ENCODE measurements at regions not wholly inside any gene's neighbourhood (a gene's known extent, or its start where the extent isn't known, plus 50 kb on each side); places are given as distances from the start of the nearest gene placed in this dataset.

DNA sequence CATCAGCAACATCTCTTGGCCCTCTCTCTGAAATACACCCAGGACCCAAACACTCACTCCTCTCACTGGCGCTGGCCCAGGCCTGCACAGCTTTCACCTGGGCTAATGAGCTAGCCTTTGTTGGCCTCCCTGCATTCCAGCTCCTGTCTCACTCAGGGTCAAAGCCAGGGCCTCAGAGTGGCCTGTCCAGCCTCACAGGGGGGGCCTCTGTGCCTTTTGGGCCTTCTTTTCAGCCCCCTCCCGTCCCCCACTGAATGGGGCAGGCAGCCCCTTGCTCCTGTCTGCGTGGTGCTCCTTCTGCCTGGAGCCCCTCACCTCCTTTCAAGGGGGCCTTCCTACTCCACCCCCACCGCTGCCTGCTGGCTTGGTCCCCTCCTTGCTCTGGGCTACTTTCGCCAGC, 59.0 kb upstream of the PRR23E start:
- no peak overlapping the region for H3K9ac ChIP-seq (ENCODE audit: low read length)
- H3K27me3 Mint-ChIP-seq, result peaks cover 40% of the 10 kb centered on the region
- no peaks in the 10 kb centered on the region for H3K79me2 ChIP-seq (ENCODE audit: control insufficient read depth, insufficient read depth, low read length)
- intact Hi-C loops (cut with micrococcal nuclease), result no loop called here
- H3K4me2 ChIP-seq (replicated peaks; ENCODE audit: low read depth, low read length, poor library complexity, severe bottlenecking), result no peak overlapping the region
- ATAC-seq (ENCODE audit: low read depth) (no peak), DNase-seq (no peak)
- TF ChIP-seq EZH2 (IDR thresholded peaks at IDR 0.05; ENCODE audit: borderline replicate concordance, insufficient read depth, low read depth, low read length, poor library complexity, severe bottlenecking), result no peak
- H3K27me3 ChIP-seq (replicated peaks in 1 of 4; ENCODE audit: control extremely low read depth in 1 of 4, control insufficient read depth in 3 of 4, insufficient read depth in 4 of 4, low read length in 3 of 4), result peaks cover 0 to 20% (median 0%) of the 10 kb centered on the region in 4 experiments
- no peak overlapping the region for H3K4me3 Mint-ChIP-seq
- peaks cover 0 to 4% (median 0%) of the 10 kb centered on the region in 3 donors for H3K9me3 ChIP-seq (ENCODE audit: control extremely low read depth in 1 of 3, control insufficient read depth in 2 of 3, insufficient read depth in 1 of 3, low read length in 2 of 3)
- no peaks in the 10 kb centered on the region for H3K4me1 ChIP-seq (ENCODE audit: control insufficient read depth in 2 of 2, insufficient read depth in 2 of 2, low read length in 2 of 2)
- CTCF ChIA-PET, result no interaction called here
- WGBS (ENCODE audit: insufficient coverage), result 83% methylated on average over 5 of the region's 5 CpGs
- POLR2A ChIA-PET, result no interaction called here
- no peak overlapping the region for H3K27ac ChIP-seq (ENCODE audit: low read length in 2 of 2)
- no peaks in the 10 kb centered on the region for H3K4me1 Mint-ChIP-seq
- H4K20me1 ChIP-seq (ENCODE audit: control insufficient read depth, insufficient read depth, low read length, poor library complexity, severe bottlenecking), result no peaks in the 10 kb centered on the region
- H3K4me3 ChIP-seq (ENCODE audit: control extremely low read depth in 1 of 5, extremely low read depth in 1 of 5, insufficient read depth in 1 of 5, low read depth in 2 of 5, low read length in 4 of 5), result no peak overlapping the region
- no peak overlapping the region for H2AFZ ChIP-seq (ENCODE audit: insufficient read depth, low read depth, low read length, poor library complexity, severe bottlenecking)
- H3K27ac Mint-ChIP-seq, result no peak overlapping the region
- no peaks in the 10 kb centered on the region for H3K36me3 ChIP-seq (replicated peaks in 1 of 2; ENCODE audit: control extremely low read depth in 1 of 2, control insufficient read depth in 1 of 2, extremely low read depth in 1 of 2, insufficient read depth in 2 of 2, low read length in 1 of 2)
- no peaks in the 10 kb centered on the region for H3K9me3 Mint-ChIP-seq (ENCODE audit: insufficient read depth)

- Histone ChIP-seq H3K27me3 (replicated peaks in 1 of 4; ENCODE audit: control extremely low read depth in 1 of 4, control insufficient read depth in 3 of 4, insufficient read depth in 4 of 4, low read length in 3 of 4) (peaks cover 0 to 20% (median 0%) of the 10 kb centered on the region in 4 experiments), H3K36me3 (replicated peaks in 1 of 2; ENCODE audit: control extremely low read depth in 1 of 2, control insufficient read depth in 1 of 2, extremely low read depth in 1 of 2, insufficient read depth in 2 of 2, low read length in 1 of 2) (no peaks in the 10 kb centered on the region), H3K79me2 (ENCODE audit: control insufficient read depth, insufficient read depth, low read length) (no peaks in the 10 kb centered on the region), H2AFZ (ENCODE audit: insufficient read depth, low read depth, low read length, poor library complexity, severe bottlenecking) (no peak overlapping the region), H3K4me1 (ENCODE audit: control insufficient read depth in 2 of 2, insufficient read depth in 2 of 2, low read length in 2 of 2) (no peaks in the 10 kb centered on the region), H3K4me3 (ENCODE audit: control extremely low read depth in 1 of 5, extremely low read depth in 1 of 5, insufficient read depth in 1 of 5, low read depth in 2 of 5, low read length in 4 of 5) (no peak overlapping the region), H3K9me3 (ENCODE audit: control extremely low read depth in 1 of 3, control insufficient read depth in 2 of 3, insufficient read depth in 1 of 3, low read length in 2 of 3) (peaks cover 0 to 4% (median 0%) of the 10 kb centered on the region in 3 donors), H3K27ac (ENCODE audit: low read length in 2 of 2) (no peak overlapping the region), H3K4me2 (replicated peaks; ENCODE audit: low read depth, low read length, poor library complexity, severe bottlenecking) (no peak overlapping the region), H3K9ac (ENCODE audit: low read length) (no peak overlapping the region), H4K20me1 (ENCODE audit: control insufficient read depth, insufficient read depth, low read length, poor library complexity, severe bottlenecking) (no peaks in the 10 kb centered on the region)
- POLR2A ChIA-PET, result no interaction called here
- H3K27me3 Mint-ChIP-seq, result peaks cover 44% of the 10 kb centered on the region
- no peaks in the 10 kb centered on the region for H3K9me3 Mint-ChIP-seq (ENCODE audit: insufficient read depth)
- H3K4me1 Mint-ChIP-seq, result no peaks in the 10 kb centered on the region
- no peak overlapping the region for H3K27ac Mint-ChIP-seq
- no peak for TF ChIP-seq EZH2 (IDR thresholded peaks at IDR 0.05; ENCODE audit: borderline replicate concordance, insufficient read depth, low read depth, low read length, poor library complexity, severe bottlenecking)
- TF ChIP-seq, protein P1, sequence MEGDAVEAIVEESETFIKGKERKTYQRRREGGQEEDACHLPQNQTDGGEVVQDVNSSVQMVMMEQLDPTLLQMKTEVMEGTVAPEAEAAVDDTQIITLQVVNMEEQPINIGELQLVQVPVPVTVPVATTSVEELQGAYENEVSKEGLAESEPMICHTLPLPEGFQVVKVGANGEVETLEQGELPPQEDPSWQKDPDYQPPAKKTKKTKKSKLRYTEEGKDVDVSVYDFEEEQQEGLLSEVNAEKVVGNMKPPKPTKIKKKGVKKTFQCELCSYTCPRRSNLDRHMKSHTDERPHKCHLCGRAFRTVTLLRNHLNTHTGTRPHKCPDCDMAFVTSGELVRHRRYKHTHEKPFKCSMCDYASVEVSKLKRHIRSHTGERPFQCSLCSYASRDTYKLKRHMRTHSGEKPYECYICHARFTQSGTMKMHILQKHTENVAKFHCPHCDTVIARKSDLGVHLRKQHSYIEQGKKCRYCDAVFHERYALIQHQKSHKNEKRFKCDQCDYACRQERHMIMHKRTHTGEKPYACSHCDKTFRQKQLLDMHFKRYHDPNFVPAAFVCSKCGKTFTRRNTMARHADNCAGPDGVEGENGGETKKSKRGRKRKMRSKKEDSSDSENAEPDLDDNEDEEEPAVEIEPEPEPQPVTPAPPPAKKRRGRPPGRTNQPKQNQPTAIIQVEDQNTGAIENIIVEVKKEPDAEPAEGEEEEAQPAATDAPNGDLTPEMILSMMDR (IDR thresholded peaks at IDR 0.05), result no peak
- CTCF ChIA-PET, result no interaction called here
- intact Hi-C loops (cut with micrococcal nuclease), result no loop called here
- no peak overlapping the region for H3K4me3 Mint-ChIP-seq
- ATAC-seq (ENCODE audit: low read depth) (no peak), DNase-seq (no peak)
- WGBS (ENCODE audit: insufficient coverage), result 80% methylated on average over 6 of the region's 7 CpGs
Observed at GRCh38 chr3:127134466-127134865, 58.5 kb upstream of the PRR23E start.
